Right lobe of liver (tissue), 4 donors: ENCODE measurements at regions not wholly inside any gene's neighbourhood (a gene's known extent, or its start where the extent isn't known, plus 50 kb on each side); places are given as distances from the start of the nearest gene placed in this dataset.

Source experiments
- POLR2A ChIP-seq: fragments of 450-650 bp; IDR thresholded peaks from one replicate; pipeline ENCODE4 v1.6.1; 2017; ENCODE audit warnings: antibody characterized with exemption, mild to moderate bottlenecking
- TF ChIP-seq, protein P1 (sequence below), 4 donors: fragments of 200-600 bp in 3 of 4; fragments of 450-650 bp in 1 of 4; IDR thresholded peaks; one replicate each; pipeline versions ENCODE4 v1.5.1 to v1.8.0; 2016 to 2022; ENCODE audit warnings: antibody characterized with exemption in 4 of 4, mild to moderate bottlenecking in 2 of 4
- donor health status: DM: no; HTN: no; CAD: no.
- donor health status: DM: no; HTN: no; CAD: no.
- donor health status: DM: no; HTN: yes; CAD: no.

DNA sequence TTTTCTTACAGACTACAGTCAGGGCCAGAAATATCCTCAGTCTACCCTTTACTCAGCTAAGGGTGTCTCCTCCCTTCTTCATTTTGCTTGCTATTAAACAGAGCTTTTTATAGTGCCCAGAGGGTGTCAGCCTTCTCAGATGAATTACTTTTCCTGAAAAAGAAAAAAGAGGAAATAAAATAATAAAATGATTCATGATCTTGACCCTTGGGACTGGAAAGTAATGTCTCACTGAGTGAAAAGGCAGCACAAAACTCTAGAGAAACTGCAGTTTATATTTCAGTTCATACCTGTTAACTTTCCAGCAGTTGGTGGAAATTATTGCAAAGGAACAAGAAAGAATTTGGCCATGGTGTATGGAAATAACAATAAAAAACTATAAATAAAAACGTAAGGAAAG lies 170.6 kb downstream of the IBTK start:
- TF ChIP-seq, protein P1, sequence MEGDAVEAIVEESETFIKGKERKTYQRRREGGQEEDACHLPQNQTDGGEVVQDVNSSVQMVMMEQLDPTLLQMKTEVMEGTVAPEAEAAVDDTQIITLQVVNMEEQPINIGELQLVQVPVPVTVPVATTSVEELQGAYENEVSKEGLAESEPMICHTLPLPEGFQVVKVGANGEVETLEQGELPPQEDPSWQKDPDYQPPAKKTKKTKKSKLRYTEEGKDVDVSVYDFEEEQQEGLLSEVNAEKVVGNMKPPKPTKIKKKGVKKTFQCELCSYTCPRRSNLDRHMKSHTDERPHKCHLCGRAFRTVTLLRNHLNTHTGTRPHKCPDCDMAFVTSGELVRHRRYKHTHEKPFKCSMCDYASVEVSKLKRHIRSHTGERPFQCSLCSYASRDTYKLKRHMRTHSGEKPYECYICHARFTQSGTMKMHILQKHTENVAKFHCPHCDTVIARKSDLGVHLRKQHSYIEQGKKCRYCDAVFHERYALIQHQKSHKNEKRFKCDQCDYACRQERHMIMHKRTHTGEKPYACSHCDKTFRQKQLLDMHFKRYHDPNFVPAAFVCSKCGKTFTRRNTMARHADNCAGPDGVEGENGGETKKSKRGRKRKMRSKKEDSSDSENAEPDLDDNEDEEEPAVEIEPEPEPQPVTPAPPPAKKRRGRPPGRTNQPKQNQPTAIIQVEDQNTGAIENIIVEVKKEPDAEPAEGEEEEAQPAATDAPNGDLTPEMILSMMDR (IDR thresholded peaks at IDR 0.05), result no peak
- TF ChIP-seq POLR2A, result no peak
